G401 (cell line): ENCODE measurements at regions not wholly inside any gene's neighbourhood (a gene's known extent, or its start where the extent isn't known, plus 50 kb on each side); places are given as distances from the start of the nearest gene placed in this dataset.

Source experiments
- DNase-seq: peaks from one replicate; pipeline ENCODE4 v3.0.0-alpha.2; 2015; ENCODE audit warnings: low spot score
- in situ Hi-C: cut with HindIII; loops from 2 replicates; pipeline ENCODE4 v1.10.0; 2016; ENCODE audit warnings: low sequenced_read_pairs, mixed read lengths

GRCh38 chr15:62785881-62786828 is 256.4 kb upstream of the TPM1 start:
- in situ Hi-C loops, result no loop called here
- DNase-seq, result no peak

DNA sequence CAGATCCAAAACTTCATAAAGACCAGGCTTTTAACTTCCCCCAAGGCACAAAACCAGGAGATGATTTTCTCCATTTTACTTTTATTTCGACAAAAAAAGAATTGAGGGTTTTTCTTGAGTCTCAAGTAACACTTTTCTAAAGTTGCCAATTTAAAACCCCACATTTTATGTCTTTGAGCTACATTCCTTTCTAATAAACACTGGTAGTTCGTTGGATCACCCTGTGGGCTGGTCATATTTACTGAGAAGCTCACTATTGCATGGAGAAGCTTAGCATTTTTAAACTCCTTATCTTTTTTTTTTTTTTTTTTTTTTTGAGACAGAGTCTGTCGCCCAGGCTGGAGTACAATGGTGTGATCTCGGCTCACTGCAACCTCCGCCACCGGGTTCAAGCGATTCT is 255.1 kb upstream of the TPM1 start:
- DNase-seq, result no peak
- in situ Hi-C loops, result no loop called here

DNA sequence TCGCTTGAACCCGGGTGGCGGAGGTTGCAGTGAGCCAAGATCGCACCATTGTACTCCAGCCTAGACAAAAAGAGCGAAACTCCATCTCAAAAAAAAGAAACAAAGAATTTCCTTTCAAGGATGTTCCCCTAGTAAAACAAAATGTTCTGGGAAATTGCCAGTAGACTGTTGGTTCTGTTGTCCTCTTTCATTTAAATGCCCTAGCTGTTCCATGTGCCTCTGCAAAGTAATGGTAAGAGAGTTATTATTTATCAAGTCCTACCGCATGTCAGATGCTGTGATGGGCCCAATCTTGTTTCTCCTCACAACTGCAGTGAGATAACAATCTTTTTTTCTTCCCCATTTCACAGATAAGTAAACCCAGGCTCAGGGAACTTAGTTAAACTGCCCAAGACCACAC is 254.3 kb upstream of the TPM1 start:
- DNase-seq, result no peak
- in situ Hi-C loops, result no loop called here

GRCh38 chr15:62790546-62790945 is 252.0 kb upstream of the TPM1 start:
- DNase-seq, result no peak
- in situ Hi-C loops, result no loop called here

DNA sequence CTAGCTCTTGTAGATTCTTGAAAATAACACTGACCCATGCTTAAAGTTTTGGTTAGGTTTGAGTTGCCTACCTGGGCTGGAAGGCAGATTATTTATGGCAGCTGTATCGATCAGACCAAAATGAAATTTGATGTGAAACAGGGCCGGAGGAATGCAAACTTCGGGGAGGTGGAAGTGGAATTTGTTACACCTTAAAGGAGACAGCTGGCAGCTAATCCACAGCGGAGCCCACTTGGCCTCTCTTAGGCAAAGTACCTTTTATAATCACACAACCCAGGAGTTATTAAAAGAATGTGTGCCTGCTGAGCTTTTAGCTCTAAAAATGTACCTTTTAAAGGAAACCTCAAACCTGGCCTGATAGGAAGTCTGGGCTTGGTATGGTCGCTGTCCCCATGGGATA is 250.9 kb upstream of the TPM1 start:
- in situ Hi-C loops, result no loop called here

GRCh38 chr15:62792986-62793751 is 249.4 kb upstream of the TPM1 start:
- in situ Hi-C loops, result no loop called here

More for the DNA sequence above, 250.9 kb upstream of the TPM1 start:
- DNase-seq, result peak; percentile 8

GRCh38 chr15:62793752-62794144 is 248.8 kb upstream of the TPM1 start:
- in situ Hi-C loops, result no loop called here
- no peak for DNase-seq

More at GRCh38 chr15:62792986-62793751, 249.4 kb upstream of the TPM1 start:
- no peak for DNase-seq

DNA sequence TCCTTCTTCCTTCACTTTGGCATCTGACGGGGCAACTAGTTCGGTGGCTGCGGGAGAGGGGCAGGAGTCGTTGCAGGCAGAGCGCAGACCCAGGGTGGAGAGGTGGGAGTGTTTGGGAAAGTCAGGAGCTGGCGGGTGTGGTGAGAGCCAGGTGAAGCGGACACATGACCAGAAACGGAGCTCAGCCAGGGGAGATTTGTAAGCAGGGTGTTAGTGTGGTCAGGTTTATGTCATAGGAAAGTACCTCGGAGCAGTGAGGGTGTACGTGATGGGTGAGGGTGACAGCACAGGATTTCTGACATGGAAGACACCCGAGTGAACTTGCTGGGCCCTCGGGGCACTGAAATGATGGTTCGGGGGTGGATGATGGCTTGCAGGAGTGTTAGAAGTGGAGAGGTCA is 247.4 kb upstream of the TPM1 start:
- no peak for DNase-seq
- in situ Hi-C loops, result no loop called here

- no peak for DNase-seq
- in situ Hi-C loops, result no loop called here
Measured at GRCh38 chr15:62795700-62796695, 246.5 kb upstream of the TPM1 start.

- in situ Hi-C loops, result no loop called here
- no peak for DNase-seq
Measured at GRCh38 chr15:62797171-62797570, 245.4 kb upstream of the TPM1 start.

GRCh38 chr15:62798536-62798935 is 244.0 kb upstream of the TPM1 start:
- DNase-seq, result no peak
- in situ Hi-C loops, result no loop called here

- in situ Hi-C loops, result no loop called here
- no peak for DNase-seq
Measured at GRCh38 chr15:62799037-62799436, 243.5 kb upstream of the TPM1 start.

DNA sequence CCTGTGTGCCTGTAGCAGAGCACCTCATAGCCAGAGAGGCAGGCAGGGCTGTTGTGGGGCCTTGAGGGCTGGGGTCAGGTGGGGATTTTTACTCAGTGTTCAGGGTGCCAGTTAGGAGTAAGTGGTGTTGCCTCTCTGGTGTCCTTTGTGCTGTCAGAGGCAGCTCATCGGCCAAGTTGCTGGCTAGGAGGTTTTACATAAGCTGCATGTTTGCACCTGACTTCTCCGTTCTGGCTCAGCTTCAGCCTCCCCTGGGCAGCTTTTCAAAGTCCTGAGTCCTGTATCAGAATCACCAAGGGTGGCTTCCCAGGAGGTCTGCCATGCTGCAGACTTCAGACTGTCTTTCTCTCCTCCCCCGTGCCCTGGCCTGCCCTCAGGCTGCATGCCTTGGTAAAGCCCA is 242.6 kb upstream of the TPM1 start:
- DNase-seq, result no peak
- in situ Hi-C loops, result no loop called here

GRCh38 chr15:62802612-62803011 is 239.9 kb upstream of the TPM1 start:
- in situ Hi-C loops, result no loop called here
- DNase-seq, result no peak

DNA sequence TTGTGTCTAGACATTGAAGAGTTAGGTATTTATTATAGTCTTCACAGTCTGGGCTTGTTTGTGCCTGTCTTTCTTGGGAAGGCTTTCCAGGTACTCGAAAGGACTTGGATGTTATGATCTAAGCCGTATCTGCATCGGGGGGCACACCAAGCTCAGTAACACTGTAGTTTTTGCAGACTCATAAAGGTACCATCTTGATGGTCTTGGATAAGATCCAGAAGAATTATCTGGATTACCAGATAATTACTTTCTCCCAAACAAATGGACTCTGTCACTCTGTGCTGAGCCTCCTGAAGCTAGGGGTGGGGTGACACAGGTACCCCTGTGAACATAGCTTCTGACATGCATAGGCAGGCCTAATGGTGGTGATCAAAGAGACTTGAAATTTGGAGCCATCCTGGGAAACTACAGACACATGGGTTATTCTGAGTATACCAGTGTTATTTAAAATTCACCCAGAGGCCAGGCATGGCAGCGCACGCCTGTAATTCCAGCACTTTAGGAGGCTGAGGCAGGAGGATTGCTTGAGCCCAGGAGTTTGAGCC is 238.6 kb upstream of the TPM1 start:
- DNase-seq, result no peak
- in situ Hi-C loops, result no loop called here

- DNase-seq, result no peak
- in situ Hi-C loops, result no loop called here
Measured at GRCh38 chr15:62805502-62805901, 237.0 kb upstream of the TPM1 start.

DNA sequence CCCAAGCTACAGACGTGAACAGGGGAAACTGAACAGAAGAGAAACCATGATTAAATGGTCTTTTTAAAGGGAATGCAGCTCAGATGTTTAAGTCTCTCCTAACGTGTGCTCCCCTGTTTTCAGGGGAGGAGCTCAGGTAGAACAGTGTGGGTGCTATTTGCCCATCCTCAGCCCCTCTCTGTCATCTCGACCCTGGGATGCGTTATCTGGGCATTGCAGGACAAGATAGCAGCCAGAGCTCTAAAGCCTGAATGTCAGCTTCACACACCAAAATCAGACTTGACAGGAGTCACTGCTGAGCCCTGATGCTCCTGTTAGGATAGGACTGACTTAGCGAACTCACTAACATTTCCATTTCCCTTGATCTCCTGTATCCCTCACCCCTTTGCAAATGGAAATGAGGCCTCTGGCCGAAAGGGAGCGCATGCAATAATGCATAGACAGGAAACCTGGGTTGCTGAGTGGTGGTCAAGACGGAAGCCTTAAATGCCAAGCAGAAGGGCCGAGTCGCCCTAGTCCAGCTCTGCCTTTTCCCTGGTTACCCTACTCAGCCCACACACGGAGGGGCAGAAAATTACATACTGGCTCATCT is 234.9 kb upstream of the TPM1 start:
- in situ Hi-C loops, result no loop called here

DNA sequence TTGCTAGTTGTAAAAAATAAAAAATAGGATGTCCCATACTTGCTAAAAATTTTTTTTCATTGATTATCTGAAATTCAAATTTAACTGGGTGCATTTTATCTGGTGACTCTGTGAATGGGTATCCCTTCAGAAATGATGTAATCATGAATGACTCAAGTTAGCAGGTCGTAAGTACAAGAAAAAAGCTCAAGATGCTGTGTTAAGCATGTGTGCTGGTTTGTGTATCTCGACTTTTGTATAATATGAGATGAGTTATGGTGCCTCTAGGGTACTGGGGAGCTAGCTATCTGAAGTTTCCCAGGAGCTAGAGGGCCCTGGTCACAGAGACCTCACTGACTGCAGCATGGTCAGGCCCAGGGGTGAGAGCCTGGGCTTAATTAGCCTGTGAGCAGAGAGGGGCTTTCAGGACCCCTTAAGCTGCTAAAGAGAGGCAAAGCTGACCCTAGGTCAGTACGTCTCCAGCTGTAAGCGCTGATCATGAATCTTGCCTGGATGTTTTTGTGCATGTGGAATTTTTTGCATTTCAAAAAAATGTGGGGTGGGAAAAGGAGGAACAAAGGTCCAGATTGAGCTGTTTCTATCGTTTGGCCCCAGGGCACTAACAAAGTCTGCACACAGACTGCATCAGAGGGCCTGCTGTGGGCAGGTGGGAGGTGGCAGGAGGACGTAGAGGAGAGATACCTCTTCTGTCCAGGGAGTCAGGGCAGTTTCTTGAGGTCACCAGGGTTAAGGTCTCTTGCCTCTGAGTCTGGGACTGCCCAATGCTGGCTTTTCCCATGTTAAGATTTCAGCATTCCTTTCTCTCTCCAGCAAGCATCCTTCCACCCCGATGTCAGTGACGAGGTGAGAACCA is 233.2 kb upstream of the TPM1 start:
- in situ Hi-C loops, result no loop called here
- DNase-seq, result no peak

More for the DNA sequence above, 234.9 kb upstream of the TPM1 start:
- no peak for DNase-seq
